GM18861 (cell line): ENCODE measurements at regions not wholly inside any gene's neighbourhood (a gene's known extent, or its start where the extent isn't known, plus 50 kb on each side); places are given as distances from the start of the nearest gene placed in this dataset.

Source experiments
- ATAC-seq: cut with Tn5 transposase; IDR thresholded peaks from one replicate; pipeline ENCODE4 v1.9.1; 2021; ENCODE audit not compliant: unreplicated experiment

DNA sequence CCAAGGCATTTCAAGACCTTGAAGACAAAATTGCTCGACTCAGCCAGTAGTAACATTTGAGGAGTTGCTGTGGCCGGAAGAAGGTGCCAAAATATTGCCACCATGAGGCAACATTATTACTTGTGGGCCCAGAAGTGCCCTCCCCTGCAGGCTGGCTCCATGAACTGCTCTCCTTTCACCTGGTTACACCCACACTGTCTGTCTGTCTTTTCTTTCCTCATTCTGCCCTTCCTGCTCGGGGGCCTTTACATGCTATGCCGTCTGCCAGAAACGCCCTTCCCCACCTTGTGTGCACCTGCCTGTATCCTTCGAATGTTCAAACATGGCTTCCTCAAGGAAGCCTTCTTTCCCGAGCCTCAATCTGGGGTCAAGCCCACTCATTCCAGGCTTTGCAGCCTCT is 224.2 kb upstream of the DIO3 start:
- no peak for ATAC-seq

DNA sequence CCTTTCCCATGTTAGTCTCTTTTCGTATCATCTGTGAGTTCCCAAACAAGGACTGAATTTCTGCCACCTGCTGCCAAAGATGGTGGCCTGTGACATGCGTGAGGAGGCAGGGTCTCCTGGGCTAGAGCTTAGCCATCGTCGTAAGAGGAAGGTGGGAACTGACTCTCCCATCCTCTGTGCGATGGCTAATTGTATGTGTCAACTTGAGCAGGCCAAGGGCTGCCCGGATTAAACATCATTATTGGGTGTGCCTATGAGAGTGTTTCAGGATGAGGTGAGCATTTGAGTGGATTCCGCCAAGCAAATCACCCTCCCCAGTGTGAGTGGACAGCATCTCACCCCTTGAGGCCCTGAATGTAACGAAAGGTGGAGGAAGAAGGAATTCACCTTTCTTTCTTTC is 220.7 kb upstream of the DIO3 start:
- no peak for ATAC-seq

DNA sequence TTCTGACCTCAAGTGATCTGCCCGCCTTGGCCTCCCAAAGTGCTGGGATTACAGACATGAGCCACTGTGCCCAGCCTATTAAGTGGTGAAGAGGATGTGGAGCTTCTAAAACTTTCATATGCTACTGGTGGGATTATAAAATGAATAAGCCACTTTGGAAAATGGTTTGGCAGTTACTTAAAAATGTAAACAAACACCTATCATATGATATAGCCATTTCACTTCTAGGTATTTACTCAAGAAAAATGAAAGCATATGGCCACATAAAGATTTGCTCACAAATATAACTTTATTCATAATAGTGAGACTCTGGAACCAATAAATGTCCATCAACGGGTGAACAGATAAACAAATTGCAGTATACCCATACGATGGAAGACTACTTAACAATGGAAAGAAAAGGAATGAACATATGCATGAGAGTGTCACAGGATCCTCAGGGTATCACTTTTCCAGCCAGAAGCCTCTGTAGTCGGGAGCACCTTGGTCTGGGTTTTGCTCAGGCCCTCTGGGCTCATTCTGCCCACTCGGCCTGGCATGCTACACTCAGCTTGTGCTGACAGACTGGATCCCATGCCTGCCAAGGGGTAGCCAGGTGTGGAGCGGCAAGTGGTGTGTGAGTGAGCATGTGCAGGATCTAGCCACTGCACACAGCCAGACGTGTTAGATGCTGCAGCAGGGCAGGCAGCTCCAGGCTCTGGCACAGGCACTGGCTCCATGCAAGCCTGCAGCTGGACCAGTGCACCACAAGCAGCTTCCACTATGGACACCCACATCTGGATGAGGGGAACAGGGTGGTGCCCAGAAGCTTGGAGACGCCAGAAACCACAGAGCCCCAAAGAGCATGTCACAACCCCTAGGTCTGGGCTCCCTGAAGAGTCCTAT is 213.2 kb upstream of the DIO3 start:
- ATAC-seq: no peak

DNA sequence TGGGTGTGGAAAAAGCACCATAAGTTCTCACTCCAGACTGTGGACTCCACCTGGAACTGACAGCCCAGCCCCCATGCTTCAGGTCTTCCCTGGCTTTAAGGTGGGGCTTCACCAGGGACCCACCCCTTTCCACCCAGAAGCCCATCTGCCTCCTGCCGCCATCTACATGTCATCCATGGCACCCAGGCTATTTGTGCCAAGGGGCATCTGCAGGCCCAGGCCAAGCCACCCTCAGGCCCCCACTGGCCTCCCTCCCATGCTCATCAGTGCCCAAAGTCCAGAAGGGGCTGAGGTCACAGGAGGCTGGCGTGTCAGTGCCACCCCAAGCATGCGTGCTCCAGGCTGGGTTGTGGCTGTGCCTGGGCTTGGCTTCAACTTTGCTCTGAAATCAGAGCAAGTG is 212.2 kb upstream of the DIO3 start:
- ATAC-seq: no peak

DNA sequence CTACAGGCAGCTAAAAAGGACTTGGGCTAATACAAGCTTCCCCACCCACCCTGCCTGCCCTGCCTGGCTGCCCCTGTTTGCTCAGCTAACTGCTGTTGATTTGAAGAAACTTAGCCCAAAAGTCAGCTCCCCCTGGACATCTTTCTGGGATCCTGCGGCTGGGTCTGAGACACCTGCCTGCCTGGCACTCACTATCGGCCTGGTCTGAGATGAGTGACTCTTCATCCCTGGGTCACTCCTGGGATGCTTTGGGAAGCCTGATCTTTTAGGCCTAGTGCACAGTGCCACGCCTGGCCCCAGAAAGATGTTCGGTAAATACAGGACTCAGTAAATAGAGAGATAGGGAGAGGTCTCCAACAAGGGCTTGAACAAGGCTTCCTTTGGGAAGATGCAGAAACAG is 211.3 kb upstream of the DIO3 start:
- ATAC-seq: no peak

DNA sequence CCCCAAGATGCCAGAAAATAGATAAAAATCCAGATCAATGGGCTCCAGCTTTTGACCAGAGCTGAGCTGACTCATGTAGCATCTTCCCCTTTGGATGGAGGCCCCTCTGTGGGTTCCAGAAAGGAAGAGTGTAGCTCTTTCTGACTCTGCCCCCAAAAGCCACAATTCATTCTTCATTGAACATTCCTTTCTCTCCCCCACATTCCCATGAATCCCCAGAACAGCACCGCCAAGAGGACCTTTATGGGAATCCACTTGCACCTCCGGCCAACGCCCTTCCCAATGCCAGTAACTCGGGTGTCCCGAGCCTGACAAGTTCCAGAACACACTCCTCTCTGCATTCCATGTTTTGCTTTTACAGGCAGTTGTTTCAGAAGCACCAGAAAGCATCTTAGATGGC is 210.6 kb upstream of the DIO3 start:
- ATAC-seq: no peak

DNA sequence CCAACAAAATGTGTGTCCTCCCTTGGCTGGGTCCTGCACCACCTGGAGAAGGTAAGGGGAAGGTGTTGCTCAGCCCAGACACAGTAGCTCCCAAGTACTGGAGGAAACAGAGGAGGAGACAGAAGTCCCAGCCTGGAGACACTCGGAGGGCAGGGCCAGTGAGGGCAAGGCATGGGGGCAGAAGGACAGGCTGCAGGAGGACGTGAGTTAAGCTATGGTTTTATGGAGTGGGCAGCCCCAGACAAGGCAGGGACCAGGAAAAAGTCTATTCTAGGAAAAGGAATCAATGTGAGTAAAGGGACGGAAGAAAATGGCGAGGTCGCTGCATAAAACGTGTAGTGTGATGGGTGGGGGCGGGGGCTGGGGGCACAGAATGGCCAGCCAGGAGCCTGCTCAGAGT is 210.1 kb upstream of the DIO3 start:
- no peak for ATAC-seq

DNA sequence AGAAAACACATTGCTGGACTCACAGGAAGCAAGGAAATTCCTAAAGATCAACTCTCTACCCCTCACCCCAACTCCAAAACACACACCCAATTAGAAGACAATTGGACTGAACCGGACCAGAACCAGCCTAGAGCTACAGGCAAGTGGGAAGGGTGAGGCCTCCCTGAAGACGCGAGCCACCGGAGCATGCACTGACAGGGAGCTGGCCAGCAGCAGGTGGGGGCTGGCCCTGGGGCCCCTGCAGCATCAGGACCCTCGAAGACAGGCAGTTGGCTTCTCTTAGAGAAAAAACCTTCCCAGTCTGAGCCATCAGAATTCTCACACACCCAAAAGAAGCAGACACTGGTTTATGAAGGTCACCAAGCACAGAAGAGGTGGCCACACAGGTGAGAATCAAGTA is 209.5 kb upstream of the DIO3 start:
- no peak for ATAC-seq

DNA sequence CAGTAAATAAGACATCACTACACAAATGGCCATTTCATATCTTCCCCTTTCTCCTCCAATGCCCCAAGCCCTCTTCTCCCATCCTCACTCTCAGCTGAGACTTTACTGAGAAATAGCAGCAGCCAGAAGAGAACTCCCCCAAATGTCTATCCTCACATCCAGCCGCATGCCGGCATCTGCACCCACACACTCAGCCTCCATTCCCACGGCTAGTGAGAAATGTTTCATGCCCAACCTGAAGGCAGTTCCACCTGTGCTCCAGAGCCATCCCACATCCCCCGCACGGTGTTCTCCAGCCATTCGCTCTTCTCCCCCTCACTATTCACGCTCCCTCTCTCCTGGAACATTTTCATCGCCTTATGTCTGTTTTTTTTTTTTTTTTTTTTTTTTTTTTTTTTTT is 208.7 kb upstream of the DIO3 start:
- ATAC-seq: no peak

DNA sequence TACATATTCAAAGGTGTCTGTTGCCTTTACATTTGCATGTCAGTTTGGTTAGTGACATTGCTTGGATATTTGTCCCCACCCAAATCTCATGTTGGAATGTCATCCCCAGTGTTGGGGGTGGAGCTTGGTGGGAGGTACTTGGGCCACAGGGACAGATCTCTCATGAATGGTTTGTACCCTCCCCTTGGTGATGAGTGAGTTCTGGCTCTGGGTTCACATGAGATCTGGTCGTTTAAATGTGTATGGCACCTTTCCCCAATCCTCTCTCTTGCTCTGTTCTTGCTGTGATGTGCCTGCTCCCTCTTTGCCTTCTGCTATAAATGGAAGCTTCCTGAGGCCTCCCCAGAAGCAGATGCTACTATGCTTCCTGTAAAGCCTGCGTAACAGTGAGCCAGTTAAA is 207.9 kb upstream of the DIO3 start:
- no peak for ATAC-seq

DNA sequence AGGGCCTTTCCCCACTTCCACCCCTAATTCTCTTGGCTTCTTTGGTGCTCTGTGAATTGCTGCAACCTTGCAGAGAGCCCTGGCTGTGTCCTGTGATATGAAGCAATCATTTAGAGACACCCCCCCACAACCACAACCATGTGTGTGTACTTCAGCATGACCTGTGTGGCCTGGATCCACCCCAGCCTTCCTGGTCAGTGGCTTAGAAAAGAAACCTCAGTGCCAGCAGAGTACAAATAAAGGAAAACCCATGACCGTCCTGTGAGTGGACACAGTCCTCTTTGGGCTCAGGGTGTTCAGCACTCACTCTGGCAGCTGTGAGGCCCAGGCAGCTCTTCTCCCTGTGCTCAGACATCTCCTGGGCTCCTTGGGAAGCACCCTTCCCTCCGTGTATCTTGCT is 206.6 kb upstream of the DIO3 start:
- no peak for ATAC-seq

DNA sequence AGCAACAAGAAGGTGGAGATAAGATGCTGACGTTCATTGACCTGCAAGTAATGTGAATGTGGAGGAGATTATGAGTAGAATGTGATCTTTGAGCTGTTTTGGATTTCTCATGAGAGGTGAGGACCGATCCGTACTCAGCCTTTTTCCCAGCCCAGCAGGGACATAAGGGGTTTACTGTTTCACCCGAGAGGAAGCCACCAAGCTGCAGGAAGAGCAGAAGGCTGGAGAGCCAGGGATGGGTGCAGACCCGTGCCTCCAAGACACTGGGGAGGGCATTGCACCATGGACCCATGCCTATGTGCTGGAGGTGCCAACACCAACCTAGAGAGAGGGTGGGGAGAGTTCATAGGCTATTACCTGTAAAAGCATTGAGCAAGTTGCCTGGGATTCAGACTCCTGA is 206.0 kb upstream of the DIO3 start:
- no peak for ATAC-seq

DNA sequence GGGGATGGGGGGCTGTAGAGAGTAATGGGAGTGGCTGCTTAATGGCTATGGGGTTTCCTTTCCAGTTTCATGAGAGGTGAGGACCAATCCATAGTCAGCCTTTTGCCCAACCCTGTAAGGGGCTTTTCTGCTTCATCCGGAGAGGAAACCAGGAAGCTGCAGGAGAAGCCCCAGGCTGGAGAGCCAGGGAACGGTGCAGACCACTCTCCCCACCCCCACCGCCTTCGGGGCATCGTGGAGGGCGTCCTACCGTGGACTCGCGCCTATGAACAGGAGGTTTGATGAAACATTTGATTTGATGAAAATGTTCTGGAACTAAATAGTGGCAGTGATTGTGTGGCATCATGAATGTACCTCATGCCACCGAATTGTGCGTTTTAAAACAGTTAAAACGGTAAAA is 204.3 kb upstream of the DIO3 start:
- no peak for ATAC-seq

DNA sequence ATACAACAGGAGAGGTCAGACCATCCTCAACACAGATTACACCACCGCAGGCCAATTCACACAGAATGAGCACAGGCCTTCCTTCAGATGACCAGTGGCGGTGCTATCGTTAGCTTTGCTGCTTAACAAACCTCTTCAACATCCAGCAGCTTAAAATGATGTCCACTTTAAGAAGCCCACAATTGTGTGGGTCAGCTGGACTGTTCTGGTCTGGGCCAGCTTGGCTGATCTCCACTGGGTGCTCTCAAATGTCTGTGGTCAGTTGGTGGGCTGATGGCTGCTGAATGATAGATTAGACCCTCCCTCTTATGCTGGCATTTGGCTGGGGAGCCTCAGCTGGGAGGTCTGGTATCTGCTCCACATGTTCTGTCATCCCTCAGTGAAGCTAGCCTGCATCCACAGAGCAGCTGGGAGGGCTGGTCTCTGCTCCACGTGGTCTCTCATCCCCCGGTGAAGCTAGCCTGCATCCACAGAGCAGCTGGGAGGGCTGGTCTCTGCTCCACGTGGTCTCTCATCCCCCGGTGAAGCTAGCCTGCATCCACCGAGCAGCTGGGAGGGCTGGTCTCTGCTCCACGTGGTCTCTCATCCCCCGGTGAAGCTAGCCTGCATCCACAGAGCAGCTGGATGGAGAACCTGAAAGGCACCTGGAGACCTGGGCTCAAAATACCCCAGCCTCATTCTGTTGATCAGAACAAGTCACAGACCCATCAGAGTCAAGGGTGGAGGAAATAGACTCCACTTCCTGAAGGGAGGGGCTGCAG is 203.6 kb upstream of the DIO3 start:
- no peak for ATAC-seq

DNA sequence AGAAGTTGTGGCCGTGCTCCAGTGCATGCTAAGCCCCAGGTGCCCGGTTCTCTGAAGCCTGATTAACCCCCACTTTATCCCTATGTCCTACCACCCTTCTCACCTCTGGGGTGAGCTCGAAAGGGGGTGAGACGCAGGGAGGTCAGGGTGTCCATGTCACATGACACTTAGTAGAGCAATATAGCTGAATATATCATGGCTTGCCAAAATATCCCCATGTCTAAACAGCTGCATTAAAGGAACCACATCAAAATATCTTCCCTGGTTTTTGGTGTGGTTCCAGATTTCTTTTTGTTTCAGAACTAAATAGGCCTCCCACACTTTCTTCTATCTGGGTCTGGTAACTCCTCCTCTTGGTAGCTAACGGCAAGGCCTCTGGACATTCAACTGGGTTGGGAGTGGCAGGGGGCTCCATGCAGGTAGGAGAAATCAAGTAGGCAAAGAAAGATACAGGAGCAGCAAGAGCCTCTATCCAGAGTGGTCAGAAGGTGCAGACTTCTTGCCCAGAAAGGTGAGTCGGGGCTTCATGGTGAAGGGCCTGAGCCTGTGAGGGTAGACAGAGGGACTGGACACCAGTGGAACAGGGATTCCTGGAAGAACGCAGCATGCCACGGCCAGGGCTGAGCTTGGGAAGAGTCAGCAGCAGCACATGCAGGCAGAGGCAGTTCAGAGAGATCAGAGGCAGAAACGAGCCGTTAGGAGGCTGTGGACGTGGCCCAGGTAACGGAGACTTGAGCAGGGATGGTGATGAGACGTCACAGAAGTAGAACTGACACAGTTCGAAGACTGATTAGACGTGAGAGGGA is 202.8 kb upstream of the DIO3 start:
- ATAC-seq: no peak

DNA sequence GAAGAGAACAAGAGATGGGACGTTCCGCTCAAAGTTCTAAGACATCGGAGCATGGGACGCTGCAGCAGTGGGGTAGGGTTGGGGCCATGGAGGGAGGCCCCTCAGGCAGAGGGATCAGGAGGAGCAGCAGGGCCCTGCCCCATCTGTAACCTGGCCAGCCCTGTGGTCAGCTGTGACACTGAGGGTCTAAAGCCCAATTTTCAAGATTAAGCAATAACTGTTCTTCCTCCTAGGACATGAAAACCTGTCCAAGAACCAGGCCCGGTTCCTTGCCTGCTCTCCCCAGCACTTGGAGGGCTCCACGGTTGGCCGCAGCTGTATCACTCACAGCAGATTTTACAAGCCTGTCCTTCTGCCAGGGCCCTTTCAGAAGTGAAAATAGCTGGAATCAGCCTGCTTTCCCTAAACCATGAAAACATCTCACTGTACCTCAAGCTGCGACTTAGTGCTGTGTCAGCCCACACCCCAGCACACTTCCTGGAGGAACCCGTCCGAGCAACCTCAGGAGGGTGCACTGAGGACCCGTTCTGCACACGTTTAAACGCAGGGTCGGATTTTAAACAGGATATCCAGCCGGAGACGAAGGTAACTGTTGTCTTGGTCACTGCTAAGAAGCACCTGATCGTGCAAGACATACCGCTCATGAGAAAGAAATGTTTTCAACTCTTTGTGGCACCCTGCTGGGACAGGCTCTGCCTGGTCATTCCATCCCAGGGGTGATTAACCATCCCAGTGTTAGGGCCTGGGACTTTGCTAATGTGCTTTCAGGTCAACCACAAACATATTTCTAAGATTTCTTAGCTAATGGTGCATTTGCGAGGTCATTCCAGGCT is 201.9 kb upstream of the DIO3 start:
- no peak for ATAC-seq

DNA sequence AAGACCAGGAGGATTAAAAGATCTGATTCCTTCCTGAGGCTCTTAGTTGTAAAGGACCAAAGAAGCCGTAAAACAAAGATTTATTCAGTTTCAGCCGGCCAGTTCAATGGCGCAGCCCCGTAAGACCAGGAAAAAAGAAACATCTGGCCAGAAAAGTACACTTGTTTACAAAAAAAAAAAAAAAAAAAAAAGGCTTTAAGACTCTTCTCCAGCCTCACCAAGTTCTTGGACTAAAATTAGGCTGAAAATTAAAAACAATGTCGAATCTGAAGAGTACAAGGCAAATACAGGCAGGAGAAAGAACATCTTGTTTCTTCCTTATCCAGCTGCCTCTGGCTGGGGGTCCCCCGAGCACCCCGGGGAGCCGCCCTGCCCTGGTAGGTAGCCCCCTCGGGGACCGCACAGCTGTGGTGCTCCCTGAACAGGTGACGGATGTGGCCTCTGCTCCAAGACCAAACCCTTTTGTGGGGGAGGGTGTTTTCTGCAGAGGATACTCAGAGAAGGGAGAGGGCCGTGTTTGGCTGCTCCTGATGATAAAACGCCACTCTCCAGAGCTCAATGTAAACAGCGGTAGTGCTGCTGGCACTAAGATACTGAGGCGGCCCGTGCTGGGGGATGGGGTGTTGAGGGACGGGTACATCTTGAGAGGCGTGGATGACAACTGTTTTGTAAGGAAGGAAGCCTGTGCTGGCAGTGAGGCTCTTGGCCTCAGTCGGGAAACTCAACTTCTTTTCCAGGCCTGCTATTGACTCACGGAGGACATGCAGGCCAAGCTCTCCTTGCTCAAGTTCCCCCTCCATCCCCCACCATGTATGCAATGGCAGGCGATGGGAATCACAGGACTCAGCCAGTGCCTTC is 201.0 kb upstream of the DIO3 start:
- ATAC-seq: no peak

DNA sequence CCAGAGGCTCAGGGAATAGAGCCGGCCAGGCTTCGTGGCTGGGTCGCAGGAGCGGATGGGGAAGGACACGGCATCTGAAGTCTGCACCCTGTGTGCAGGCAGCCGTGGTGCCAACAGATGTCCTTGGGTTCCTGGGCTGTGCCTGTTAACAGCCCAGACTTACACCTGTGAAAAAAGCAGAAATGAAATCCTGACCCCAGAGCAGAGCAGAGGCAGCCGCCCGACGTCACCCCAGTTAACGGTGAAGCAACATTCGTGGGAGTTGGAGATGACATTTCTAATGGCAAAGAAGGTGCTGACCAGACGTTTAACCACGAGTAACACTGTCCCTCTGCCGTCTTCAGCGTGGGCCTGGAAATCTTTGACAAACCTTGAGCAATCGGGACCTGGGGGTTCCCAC is 200.3 kb upstream of the DIO3 start:
- ATAC-seq: no peak

DNA sequence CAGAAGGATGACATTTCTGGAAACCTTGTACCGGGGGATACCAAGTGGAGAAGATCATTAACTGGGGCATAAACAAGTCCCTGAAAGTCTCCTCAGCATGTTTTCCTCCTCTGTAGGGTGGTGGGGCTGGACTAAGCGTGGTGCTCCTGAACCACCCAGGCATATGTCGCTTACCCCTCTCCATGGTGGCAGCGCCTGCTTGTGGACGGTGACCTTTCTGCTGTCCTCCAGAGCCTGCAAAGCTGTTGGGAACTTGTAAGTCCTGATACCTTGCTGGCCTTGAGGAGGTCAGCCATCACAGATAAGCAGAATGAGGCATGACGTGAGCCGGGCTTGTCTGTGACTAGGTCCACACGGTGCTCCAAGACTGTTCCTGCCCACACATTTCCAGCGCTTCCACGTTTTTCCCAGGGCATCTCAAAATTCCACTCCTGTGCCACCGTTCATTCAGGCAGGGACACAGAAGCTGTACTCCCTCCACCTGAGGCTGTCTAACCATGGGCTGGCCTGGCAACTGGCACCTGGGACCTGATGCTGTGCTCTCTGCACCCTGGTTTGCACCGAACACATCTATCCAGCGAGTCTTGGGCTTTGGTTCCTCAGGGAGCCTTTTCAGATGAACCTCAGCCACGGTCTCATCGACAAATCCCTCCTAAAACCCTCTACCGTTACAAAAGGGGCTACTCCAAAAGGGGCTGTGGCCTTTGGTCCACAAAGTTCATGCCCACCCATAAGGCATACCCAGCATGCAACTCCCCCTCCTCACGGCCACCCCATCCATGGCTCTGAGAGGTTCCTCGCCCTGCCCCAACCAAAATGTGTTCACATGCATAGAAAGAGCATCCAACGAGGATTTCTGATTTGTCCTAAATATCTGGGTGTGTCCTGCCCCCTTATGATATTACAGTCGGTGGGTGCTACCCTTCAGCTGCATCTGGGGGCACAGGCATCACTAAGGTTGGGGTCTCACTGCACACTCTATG is 199.6 kb upstream of the DIO3 start:
- ATAC-seq: no peak
